ENCODE measurements at regions not wholly inside any gene's neighbourhood (a gene's known extent, or its start where the extent isn't known, plus 50 kb on each side); places are given as distances from the start of the nearest gene placed in this dataset.

- TF ChIP-seq REST (IDR thresholded peaks at IDR 0.05; ENCODE audit: low read depth, low read length) (no peak), MXI1 (IDR thresholded peaks at IDR 0.05; ENCODE audit: low read depth, low read length) (no peak), RAD21 (IDR thresholded peaks at IDR 0.05; ENCODE audit: low read length) (no peak), PBX3 (IDR thresholded peaks at IDR 0.05) (no peak), ZBTB33 (IDR thresholded peaks at IDR 0.05; ENCODE audit: borderline replicate concordance, low read depth) (no peak), TEAD4 (IDR thresholded peaks at IDR 0.05; ENCODE audit: borderline replicate concordance, insufficient read depth) (no peak), SMC3 (IDR thresholded peaks at IDR 0.05; ENCODE audit: low read depth, low read length) (no peak)
Observed at GRCh38 chr1:172812118-172812517, 153.2 kb downstream of the FASLG start.

Data from SK-N-SH (cell line).